Mesodermal cell (in vitro differentiated cells): ENCODE measurements at regions not wholly inside any gene's neighbourhood (a gene's known extent, or its start where the extent isn't known, plus 50 kb on each side); places are given as distances from the start of the nearest gene placed in this dataset.

Experiments
- H3K27ac ChIP-seq: 2 replicates; pipeline ENCODE4 v1.7.0; 2013; ENCODE audit warnings: mild to moderate bottlenecking, low read depth, low read length, moderate library complexity; ENCODE audit not compliant: severe bottlenecking
- H3K36me3 ChIP-seq: 2 replicates; pipeline ENCODE4 v1.7.1; 2013; ENCODE audit warnings: mild to moderate bottlenecking, low read length, moderate library complexity; ENCODE audit not compliant: control insufficient read depth, insufficient read depth
- H3K4me1 ChIP-seq: one replicate; pipeline ENCODE4 v1.7.1; 2013; ENCODE audit warnings: mild to moderate bottlenecking, low read length; ENCODE audit not compliant: insufficient read depth, control insufficient read depth, poor library complexity, severe bottlenecking
- H3K4me3 ChIP-seq: 2 replicates; pipeline ENCODE4 v1.7.0; 2013; ENCODE audit warnings: low read length, control low read depth, mild to moderate bottlenecking; ENCODE audit not compliant: insufficient read depth, poor library complexity, severe bottlenecking; ENCODE audit errors: extremely low read depth
- H3K9me3 ChIP-seq: 2 replicates; pipeline ENCODE4 v1.7.1; 2013; ENCODE audit warnings: mild to moderate bottlenecking, low read length, moderate library complexity; ENCODE audit not compliant: control insufficient read depth
- WGBS, 2 experiments: methylation state at CpG; one replicate each; pipeline ENCODE4 v1.1.5; 2013; ENCODE audit warnings: missing lambda C conversion rate in 2 of 2; ENCODE audit not compliant: insufficient coverage in 2 of 2; 5-methylcytosine and 5-hydroxymethylcytosine counted together

DNA sequence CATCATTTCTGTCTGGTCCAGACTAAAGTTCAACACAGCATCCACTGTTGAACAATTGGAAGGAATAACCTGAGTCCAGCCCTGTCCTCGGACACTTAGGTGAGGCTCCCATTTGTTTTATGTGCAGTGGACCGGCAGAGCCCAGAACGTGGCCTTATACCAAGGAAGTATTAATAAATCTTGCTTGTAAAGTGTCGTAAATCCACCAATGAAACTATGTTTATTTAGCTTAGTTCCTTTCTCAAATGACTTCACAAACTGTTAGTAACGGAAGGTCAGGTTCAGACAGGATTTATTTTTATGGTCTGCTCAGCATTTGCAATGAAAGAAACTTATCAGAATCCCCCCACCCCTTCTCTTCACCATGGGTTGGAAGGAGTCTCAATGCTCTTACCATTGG, 149.5 kb downstream of the PCSK1 start:
- no peak overlapping the region for H3K27ac ChIP-seq
- 88 to 100% methylated on average over 2 to 4 of the region's 5 CpGs for WGBS, 2 experiments
- H3K4me1 ChIP-seq = no peaks in the 10 kb centered on the region
- no peak overlapping the region for H3K4me3 ChIP-seq
- H3K36me3 ChIP-seq = no peaks in the 10 kb centered on the region
- no peaks in the 10 kb centered on the region for H3K9me3 ChIP-seq

GRCh38 chr5:96282020-96282419, 151.0 kb downstream of the PCSK1 start:
- 87 to 89% methylated on average over 3 to 7 of the region's 8 CpGs for WGBS, 2 experiments
- Histone ChIP-seq H3K9me3 (no peaks in the 10 kb centered on the region), H3K4me1 (no peaks in the 10 kb centered on the region)

GRCh38 chr5:96280946-96281393, 152.1 kb downstream of the PCSK1 start:
- WGBS, 2 experiments = no CpG with 5 or more reads among the region's 2 CpGs
- H3K4me3 ChIP-seq = no peak overlapping the region
- no peaks in the 10 kb centered on the region for H3K9me3 ChIP-seq
- H3K27ac ChIP-seq = no peak overlapping the region
- no peaks in the 10 kb centered on the region for H3K4me1 ChIP-seq
- H3K36me3 ChIP-seq = no peaks in the 10 kb centered on the region

More at GRCh38 chr5:96282020-96282419, 151.0 kb downstream of the PCSK1 start:
- H3K27ac ChIP-seq = no peak overlapping the region
- no peak overlapping the region for H3K4me3 ChIP-seq
- no peaks in the 10 kb centered on the region for H3K36me3 ChIP-seq

GRCh38 chr5:96279801-96280542, 153.1 kb downstream of the PCSK1 start:
- Histone ChIP-seq H3K27ac (no peak overlapping the region), H3K9me3 (no peaks in the 10 kb centered on the region), H3K4me3 (no peak overlapping the region), H3K4me1 (no peaks in the 10 kb centered on the region), H3K36me3 (no peaks in the 10 kb centered on the region)
- 60 to 67% methylated on average over 1 of the region's 6 CpGs for WGBS, 2 experiments

DNA sequence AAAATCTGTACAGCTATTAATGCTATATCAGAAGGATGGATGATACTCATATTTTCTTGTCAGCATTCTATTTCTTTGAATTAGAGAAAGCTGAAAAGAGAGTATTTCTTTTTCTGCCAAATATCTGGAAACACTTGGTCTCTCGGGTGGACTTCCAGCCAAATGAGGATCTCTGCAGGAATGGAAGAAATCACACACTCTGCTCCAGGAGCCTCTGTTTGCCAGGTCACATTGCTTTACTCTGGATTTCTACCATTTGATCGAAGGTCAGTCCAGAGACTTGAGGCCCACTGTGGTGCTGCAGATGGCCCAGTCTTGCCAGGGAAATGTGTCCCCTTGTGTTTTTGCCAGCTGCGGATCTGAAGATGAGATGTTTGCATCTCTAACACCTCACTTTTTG, 154.1 kb downstream of the PCSK1 start:
- H3K9me3 ChIP-seq = no peaks in the 10 kb centered on the region
- no peak overlapping the region for H3K4me3 ChIP-seq
- H3K4me1 ChIP-seq = no peaks in the 10 kb centered on the region
- H3K27ac ChIP-seq = no peak overlapping the region
- 90 to 94% methylated on average over 3 of the region's 3 CpGs for WGBS, 2 experiments
- H3K36me3 ChIP-seq = no peaks in the 10 kb centered on the region

DNA sequence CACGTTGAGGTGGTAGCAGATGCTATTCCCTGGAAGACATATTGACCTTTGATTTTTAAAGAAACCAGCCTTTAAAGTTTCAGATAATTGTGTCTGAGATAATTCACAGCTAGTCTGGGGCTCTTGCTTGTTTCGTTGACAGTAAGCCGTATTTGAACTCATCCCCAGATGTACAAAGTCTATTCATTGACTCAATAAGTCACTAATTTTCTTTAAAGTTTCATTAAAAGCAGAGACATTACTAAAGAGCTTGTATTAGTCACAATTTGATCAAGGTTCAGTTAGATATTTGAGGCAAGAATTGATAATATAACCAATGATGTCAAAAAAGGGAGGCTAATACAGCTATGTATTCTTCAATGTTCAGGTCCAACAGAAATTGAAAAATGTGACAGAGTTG, 158.0 kb downstream of the PCSK1 start:
- no peaks in the 10 kb centered on the region for H3K36me3 ChIP-seq
- no peaks in the 10 kb centered on the region for H3K4me1 ChIP-seq
- no peak overlapping the region for H3K27ac ChIP-seq
- 83 to 86% methylated on average over 1 of the region's 3 CpGs for WGBS, 2 experiments
- H3K4me3 ChIP-seq = no peak overlapping the region
- H3K9me3 ChIP-seq = peaks cover 5% of the 10 kb centered on the region

DNA sequence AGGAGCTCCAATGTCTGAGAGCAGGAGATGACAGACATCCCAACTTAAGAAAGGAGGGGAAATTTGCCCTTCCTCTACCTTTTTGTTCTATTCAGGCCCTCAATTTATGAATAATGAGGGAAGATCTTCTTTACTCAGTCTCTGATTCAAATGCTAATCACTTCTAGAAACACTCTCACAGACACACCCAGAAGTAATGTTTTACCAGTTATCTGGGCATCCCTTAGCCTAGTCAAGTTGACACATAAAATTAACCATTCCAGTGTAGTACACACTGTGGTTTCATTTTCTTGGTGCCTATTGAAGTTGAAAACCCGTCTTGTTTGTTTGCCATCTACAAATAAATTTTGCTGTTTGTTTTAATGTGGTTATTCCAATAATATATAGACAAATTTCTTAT, 167.6 kb downstream of the PCSK1 start:
- Histone ChIP-seq H3K9me3 (peaks cover 11% of the 10 kb centered on the region), H3K27ac (no peak overlapping the region), H3K4me3 (no peak overlapping the region), H3K36me3 (no peaks in the 10 kb centered on the region), H3K4me1 (no peaks in the 10 kb centered on the region)
- no CpG with 5 or more reads among the region's 1 CpG for WGBS, 2 experiments

DNA sequence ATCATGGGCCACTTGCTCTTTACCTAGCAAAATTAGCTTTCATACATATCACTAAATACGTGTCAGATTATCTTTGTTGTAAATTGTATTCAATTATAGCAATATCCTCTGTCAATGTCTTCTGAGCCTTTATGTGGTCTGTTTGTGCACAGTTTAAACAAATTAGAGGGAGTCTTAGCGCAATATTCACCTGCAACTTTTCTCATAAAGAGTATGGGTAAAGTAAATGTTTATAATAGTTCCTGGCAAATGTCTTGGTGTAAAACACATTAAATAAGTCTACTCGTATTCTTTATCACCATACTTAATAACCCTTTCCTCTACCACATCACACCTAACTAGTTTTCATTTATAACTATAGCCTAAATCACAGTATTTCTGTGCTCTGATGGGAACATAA, 169.0 kb downstream of the PCSK1 start:
- no peak overlapping the region for H3K4me3 ChIP-seq
- no peak overlapping the region for H3K27ac ChIP-seq
- WGBS, 2 experiments = no CpG with 5 or more reads among the region's 3 CpGs
- H3K36me3 ChIP-seq = no peaks in the 10 kb centered on the region
- H3K9me3 ChIP-seq = peaks cover 6% of the 10 kb centered on the region
- H3K4me1 ChIP-seq = peaks cover 7% of the 10 kb centered on the region

- no peak overlapping the region for H3K27ac ChIP-seq
- peaks cover 23% of the 10 kb centered on the region for H3K4me1 ChIP-seq
- H3K9me3 ChIP-seq = peaks cover 6% of the 10 kb centered on the region
- 33% methylated on average over 2 of the region's 3 CpGs; no CpG with 5 or more reads in 1 of the 2 experiments for WGBS, 2 experiments
- H3K4me3 ChIP-seq = no peak overlapping the region
- H3K36me3 ChIP-seq = no peaks in the 10 kb centered on the region
Measured at GRCh38 chr5:96262105-96262504, 170.9 kb downstream of the PCSK1 start.

GRCh38 chr5:96260009-96260408, 173.0 kb downstream of the PCSK1 start:
- no peaks in the 10 kb centered on the region for H3K36me3 ChIP-seq
- peaks cover 28% of the 10 kb centered on the region for H3K4me1 ChIP-seq
- no peak overlapping the region for H3K27ac ChIP-seq
- H3K9me3 ChIP-seq = no peaks in the 10 kb centered on the region
- no peak overlapping the region for H3K4me3 ChIP-seq
- WGBS, 2 experiments = 93 to 94% methylated on average over 2 to 4 of the region's 5 CpGs

- H3K27ac ChIP-seq = no peak overlapping the region
- no peaks in the 10 kb centered on the region for H3K36me3 ChIP-seq
- 83% methylated on average over 1 of the region's 2 CpGs; no CpG with 5 or more reads in 1 of the 2 experiments for WGBS, 2 experiments
- H3K9me3 ChIP-seq = no peaks in the 10 kb centered on the region
- H3K4me1 ChIP-seq = peaks cover 34% of the 10 kb centered on the region
- no peak overlapping the region for H3K4me3 ChIP-seq
Measured at GRCh38 chr5:96259151-96259772, 173.8 kb downstream of the PCSK1 start.
